ENCODE measurements at regions not wholly inside any gene's neighbourhood (a gene's known extent, or its start where the extent isn't known, plus 50 kb on each side); places are given as distances from the start of the nearest gene placed in this dataset.

DNA sequence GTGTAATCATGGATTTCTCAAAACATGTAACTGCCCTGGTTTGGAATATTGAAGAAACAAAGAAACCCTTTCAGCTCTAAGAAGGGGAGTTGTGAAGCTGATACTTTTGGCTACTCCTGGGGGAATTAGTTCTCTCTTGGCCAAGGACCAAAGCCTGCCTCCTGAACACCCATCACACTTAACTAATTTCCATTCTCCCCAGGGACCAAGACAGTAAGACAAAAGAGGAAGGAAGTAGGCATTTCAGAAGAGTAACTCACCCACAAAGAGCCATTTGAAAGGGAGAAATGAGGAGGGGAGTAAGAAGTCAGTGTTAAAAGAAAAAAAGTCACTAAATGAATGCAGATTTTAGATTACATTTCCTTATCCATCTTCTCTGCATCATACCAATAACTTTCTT, 328.0 kb upstream of the SOX2 start:
- CTCF ChIA-PET (ENCODE audit: partially characterized antibody) = interaction anchor here (0.7 to 3.0 kb wide), 5 partner anchors 10 to 317 kb away, joined by 3 to 10 read pairs (median 3); no protein-coding TSS in a partner anchor
- Histone ChIP-seq H2AFZ (ENCODE audit: low read length) (peak overlapping the region; percentile 10; the same call in 1 of the 2 replicates), H3K56ac (replicated peaks; ENCODE audit: insufficient read length, low read depth, low read length) (no peak overlapping the region)

More for the DNA sequence above, 328.0 kb upstream of the SOX2 start:
- Histone ChIP-seq H4K91ac (replicated peaks; ENCODE audit: insufficient read length, low read length) (no peak overlapping the region), H3K79me1 (ENCODE audit: low read depth, low read length) (no peaks in the 10 kb centered on the region), H4K20me1 (replicated peaks in 1 of 2; ENCODE audit: control insufficient read depth in 1 of 2, insufficient read depth in 2 of 2, low read length in 2 of 2) (no peaks in the 10 kb centered on the region), H3K23ac (ENCODE audit: insufficient read length) (no peak overlapping the region), H3K9me3 (ENCODE audit: insufficient read depth in 2 of 2, low read depth in 1 of 2, low read length in 1 of 2) (no peaks in the 10 kb centered on the region), H2BK20ac (ENCODE audit: low read length) (no peak overlapping the region), H3K4ac (replicated peaks; ENCODE audit: insufficient read length, low read depth, low read length) (no peak overlapping the region), H2BK15ac (ENCODE audit: low read length) (no peak overlapping the region), H3K9ac (replicated peaks in 1 of 4; ENCODE audit: extremely low read depth in 1 of 4, low read depth in 3 of 4, low read length in 3 of 4) (no peak overlapping the region), H3K27me3 (replicated peaks in 1 of 4; ENCODE audit: control insufficient read depth in 3 of 4, extremely low read depth in 1 of 4, insufficient read depth in 3 of 4, low read length in 3 of 4) (no peaks in the 10 kb centered on the region), H3K4me2 (ENCODE audit: insufficient read depth in 1 of 2, low read depth in 2 of 2, low read length in 2 of 2) (peak overlapping the region; percentile 27 to 28; a peak in 3 of 4 replicates), H3K18ac (ENCODE audit: extremely low read depth, low read length) (no peak overlapping the region), H3K23me2 (ENCODE audit: low read depth, low read length) (no peaks in the 10 kb centered on the region), H2BK12ac (ENCODE audit: low read depth, low read length) (no peak overlapping the region), H2BK120ac (replicated peaks; ENCODE audit: low read depth, low read length) (no peak overlapping the region), H3K4me1 (replicated peaks in 1 of 4; ENCODE audit: control insufficient read depth in 3 of 4, insufficient read depth in 4 of 4, low read length in 3 of 4) (peaks cover 2 to 10% (median 7%) of the 10 kb centered on the region in 4 experiments; a peak in 5 of 7 replicates), H2AK5ac (ENCODE audit: low read depth, low read length) (no peak overlapping the region), H3K4me3 (ENCODE audit: extremely low read depth in 1 of 4, insufficient read depth in 2 of 4, low read depth in 3 of 4, low read length in 4 of 4) (peak overlapping the region in 1 of 4 experiments; percentile 17; a peak in 1 of 8 replicates), H3K79me2 (ENCODE audit: control insufficient read depth in 1 of 2, insufficient read depth in 2 of 2, low read length in 2 of 2) (no peaks in the 10 kb centered on the region), H3K27ac (ENCODE audit: low read depth, low read length) (no peak overlapping the region), H3K36me3 (ENCODE audit: control insufficient read depth in 2 of 4, insufficient read depth in 4 of 4, low read length in 3 of 4) (no peaks in the 10 kb centered on the region; a peak in 1 of 8 replicates), H4K8ac (ENCODE audit: extremely low read depth, insufficient read depth, low read length) (no peak overlapping the region), H2BK5ac (ENCODE audit: low read depth, low read length) (no peak overlapping the region; the same call in 1 of the 2 replicates), H4K5ac (ENCODE audit: insufficient read length, low read depth, low read length) (no peak overlapping the region), H3K14ac (ENCODE audit: insufficient read length) (no peak overlapping the region)
- TF ChIP-seq, protein P1, sequence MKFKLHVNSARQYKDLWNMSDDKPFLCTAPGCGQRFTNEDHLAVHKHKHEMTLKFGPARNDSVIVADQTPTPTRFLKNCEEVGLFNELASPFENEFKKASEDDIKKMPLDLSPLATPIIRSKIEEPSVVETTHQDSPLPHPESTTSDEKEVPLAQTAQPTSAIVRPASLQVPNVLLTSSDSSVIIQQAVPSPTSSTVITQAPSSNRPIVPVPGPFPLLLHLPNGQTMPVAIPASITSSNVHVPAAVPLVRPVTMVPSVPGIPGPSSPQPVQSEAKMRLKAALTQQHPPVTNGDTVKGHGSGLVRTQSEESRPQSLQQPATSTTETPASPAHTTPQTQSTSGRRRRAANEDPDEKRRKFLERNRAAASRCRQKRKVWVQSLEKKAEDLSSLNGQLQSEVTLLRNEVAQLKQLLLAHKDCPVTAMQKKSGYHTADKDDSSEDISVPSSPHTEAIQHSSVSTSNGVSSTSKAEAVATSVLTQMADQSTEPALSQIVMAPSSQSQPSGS (IDR thresholded peaks at IDR 0.05; ENCODE audit: low read length) = no peak
- TF ChIP-seq, protein P2, sequence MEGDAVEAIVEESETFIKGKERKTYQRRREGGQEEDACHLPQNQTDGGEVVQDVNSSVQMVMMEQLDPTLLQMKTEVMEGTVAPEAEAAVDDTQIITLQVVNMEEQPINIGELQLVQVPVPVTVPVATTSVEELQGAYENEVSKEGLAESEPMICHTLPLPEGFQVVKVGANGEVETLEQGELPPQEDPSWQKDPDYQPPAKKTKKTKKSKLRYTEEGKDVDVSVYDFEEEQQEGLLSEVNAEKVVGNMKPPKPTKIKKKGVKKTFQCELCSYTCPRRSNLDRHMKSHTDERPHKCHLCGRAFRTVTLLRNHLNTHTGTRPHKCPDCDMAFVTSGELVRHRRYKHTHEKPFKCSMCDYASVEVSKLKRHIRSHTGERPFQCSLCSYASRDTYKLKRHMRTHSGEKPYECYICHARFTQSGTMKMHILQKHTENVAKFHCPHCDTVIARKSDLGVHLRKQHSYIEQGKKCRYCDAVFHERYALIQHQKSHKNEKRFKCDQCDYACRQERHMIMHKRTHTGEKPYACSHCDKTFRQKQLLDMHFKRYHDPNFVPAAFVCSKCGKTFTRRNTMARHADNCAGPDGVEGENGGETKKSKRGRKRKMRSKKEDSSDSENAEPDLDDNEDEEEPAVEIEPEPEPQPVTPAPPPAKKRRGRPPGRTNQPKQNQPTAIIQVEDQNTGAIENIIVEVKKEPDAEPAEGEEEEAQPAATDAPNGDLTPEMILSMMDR (IDR thresholded peaks at IDR 0.05; ENCODE audit: control extremely low read depth in 1 of 3, insufficient read depth in 1 of 3, low read depth in 1 of 3, low read length in 3 of 3) = no peak
- DNase-seq (ENCODE audit: low read depth in 1 of 2, low spot score in 2 of 2) = no peak
- FAIRE-seq = peak; percentile 65
- POLR2A ChIA-PET (ENCODE audit: partially characterized antibody) = no interaction called here
